GM21619 (cell line): ENCODE measurements at regions not wholly inside any gene's neighbourhood (a gene's known extent, or its start where the extent isn't known, plus 50 kb on each side); places are given as distances from the start of the nearest gene placed in this dataset.

ENCODE experiments used
- ATAC-seq: cut with Tn5 transposase; IDR thresholded peaks from one replicate; pipeline ENCODE4 v1.9.1; 2021; ENCODE audit not compliant: unreplicated experiment

DNA sequence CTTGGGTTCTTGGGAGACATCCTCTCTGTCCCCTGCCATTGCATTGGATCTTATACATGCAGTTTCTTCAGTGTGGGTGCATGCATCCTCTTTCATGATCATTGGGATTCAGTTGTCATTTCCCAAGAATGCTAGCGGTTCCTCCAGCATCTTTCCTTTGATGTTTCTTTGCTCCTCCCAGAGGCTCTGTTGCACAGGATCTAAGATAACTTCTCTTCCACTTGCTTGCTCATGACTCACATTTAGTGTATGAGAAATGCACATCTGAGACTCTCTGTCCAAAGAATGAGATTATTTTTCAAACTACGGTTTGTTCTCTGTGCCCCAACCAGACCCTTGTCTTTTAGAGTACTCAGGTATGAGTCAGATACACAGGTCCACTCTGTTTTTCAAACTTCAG, 197.1 kb downstream of the NDFIP2 start:
- ATAC-seq, result no peak

DNA sequence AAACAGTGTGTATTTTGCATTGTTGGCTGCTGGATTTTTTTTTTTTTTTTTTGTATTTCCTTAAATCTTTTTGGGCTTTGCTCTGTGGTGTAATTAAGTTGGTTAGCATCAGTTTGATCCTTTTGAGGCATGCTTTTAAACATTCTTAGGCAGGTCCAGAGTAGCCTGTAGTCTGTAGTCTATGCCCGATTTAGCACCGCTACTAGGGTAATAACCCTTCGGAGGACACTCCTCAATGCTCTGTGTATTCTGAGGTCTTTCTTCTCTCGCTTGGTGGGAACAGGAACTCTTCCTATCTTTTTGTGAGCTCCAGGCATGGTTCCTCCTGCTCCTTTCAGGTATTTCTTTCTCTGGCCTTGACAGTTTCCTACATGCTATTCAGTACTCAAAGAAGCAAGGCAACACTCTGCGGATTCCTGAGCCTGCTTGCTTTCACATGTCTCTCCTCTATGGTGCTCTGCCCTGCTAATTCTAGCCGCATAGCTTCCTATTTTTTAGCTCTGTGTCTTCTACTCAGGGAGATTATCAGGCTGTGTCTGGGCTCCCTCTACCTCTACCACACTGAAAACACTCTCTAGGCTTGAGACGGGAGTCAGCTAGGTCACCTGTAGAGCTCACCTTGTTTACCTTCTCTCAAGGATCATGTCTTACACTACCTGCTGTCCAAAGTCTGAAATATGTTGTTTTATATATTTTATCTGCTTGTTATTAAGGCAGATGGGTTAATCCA, 195.1 kb downstream of the NDFIP2 start:
- ATAC-seq, result no peak

DNA sequence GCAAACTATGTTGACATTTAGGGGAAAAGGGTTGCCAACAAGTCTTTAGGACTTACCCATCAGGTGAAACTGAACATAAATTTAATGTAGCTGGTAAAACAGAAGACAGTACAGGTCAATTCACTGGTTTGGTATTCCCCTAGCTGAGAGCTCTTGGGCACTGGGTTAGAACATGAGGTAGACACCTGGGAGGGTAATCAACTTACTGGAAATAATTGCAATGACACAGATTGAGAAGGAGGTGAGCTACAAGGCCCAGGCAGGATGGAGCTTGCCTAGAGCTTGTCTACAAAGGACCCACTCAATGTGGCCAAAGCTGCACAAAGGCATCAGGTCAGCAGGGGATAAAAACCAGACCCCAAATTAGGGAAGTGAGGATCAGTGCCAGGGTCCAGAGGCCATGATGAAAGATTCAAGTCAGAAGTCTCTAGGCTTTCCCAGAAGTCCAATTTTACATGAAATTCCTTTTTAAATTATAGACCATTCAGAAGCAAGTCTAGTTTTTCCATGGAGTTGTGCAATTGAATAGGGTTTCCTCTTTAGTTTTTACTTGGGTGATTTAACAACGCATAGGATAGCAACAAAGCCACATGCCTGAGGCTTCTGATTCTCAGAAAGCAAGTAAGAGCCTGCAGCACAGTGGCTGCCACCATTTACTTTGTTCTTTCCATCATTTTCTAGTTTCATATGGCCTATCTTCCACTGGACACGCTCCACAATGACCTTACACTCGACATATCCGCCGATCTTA, 194.0 kb downstream of the NDFIP2 start:
- ATAC-seq, result no peak

DNA sequence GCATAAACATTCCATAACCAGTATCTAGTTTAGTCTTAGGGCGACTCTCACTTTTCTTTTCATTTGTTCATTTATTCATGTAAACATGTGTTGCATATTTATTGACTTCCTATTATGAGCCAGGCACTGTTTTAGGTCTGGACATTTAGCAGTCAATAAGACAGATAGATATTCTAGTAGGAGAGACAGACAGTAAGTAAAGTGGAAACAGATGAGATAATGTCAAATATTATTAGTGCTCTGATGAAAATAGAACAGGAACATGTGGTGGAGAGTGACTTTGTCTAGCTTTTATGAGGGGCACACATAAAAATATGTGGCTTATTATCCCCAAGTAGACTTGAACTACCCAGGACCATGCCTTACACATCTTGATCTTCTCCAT, 193.0 kb downstream of the NDFIP2 start:
- no peak for ATAC-seq

DNA sequence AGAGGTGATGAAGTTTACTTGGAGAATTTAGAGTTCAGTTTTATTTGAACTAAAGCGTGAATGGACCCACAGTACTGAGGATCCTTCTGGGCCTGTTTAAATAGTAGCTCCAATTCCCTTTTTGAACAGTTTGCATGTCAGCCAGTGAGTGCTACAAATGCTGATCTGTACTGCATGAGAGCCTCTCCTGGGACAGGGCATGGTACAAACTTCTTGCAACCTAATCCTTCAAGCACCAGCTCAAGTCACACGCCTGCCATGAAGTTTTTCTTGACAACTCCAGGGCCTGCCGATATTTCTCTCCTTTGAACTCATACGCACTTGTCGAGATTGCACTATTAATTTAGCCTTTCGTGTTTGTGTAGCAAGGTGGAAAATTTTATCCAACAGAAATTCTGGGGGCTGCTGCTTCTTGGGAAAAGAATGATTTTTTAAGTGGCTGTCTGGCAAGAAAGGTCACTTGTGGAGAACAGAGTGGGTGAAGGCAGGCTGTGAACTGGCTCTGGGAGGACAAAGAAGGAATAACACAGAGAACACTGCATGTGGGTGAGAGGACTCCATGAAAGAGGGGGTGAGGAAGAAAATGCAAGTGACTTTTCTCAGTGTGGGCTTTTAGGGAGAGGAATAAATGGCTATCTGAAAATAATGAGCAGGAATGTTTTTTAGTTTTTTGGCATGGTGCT, 192.5 kb downstream of the NDFIP2 start:
- ATAC-seq, result no peak

DNA sequence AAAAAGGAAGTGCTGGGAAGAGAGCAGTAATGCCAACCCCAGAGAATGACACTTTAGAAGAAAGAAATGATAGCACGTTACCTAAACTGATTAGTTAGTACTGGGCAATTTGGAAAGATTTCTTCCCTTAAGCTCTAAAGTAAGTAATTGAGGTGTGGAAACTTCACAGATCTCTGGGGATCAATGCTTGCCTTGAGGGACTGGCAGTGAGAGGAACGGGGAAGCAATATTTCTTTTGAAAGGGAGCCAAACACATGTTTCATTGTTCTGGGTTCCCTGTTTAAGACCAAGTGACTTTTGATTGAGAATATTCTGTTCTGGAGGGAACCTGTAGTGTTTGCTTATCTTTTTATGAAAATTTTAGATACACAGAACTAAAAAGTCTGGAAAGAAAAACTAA, 190.5 kb downstream of the NDFIP2 start:
- no peak for ATAC-seq

DNA sequence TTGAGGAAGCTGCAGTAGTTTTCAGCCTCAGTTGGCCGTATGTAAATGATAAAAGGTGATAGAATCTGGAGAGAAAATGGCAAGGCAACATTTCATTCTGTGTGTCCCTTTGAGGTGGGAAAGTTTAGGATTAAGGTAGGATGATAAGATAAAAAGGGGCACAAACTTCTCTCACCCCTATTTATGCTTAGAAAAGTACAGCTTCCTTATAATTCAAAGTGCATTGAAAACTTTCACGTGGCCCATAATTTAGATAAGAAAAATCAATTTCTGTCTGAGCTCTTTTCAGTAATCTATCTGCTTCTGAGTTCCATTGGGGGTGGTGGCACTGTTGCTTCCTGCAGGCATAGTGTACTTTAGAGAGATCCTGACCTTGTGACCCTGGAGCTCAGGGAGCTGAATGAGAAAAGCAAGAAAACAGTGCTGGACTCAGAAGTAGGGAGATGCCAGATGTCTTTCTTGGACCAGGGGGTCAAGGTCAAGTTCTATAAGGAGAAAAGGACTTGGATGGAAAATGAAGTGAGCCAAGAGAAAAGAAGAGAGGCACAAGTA, 187.3 kb downstream of the NDFIP2 start:
- no peak for ATAC-seq

DNA sequence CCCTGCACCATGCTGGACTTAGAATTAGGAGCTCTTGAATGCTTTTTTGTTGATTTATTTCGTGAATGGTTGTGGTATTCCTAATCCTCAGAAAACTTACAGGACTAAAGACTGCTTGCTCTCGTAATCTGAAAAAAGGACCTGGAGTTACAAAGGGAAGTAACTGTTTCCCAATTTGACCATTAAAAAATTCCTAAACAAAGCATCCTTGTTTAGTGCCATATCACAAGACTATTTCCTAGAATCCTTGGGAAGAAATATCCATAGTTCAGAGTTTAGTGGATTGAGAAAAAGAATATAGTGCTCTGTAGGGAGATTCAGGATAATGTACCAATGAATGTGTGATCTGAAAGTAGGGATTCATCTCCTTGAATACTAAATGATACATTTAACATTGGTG, 186.8 kb downstream of the NDFIP2 start:
- no peak for ATAC-seq

DNA sequence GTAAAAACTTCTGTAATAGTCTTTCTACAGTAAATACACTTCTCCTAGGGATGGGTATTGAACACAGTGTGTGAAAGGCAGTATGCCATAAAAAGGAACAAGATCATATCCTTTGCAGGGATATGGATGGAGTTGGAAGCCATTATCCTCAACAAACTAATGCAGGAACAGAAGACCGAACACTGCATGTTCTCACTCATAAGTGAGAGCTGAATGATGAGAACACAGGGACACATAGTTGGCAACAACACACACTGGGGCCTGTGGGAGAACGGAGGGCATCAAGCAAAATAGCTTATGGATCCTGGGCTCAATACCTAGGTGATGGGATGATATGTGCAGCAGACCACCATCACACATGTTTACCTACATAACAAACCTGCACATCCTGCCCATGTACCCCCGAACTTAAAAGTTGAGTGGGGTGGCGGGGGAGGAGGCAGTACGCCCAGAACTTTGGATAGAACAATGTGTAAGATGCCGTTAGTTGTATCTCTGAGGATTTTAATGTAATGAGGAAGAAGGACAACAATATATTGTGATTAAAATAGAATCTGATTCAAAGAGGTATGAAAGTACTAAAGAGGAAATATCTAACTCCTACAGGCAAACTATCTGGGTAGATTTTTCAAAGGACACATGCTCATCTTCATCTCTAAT, 183.2 kb downstream of the NDFIP2 start:
- ATAC-seq, result no peak

DNA sequence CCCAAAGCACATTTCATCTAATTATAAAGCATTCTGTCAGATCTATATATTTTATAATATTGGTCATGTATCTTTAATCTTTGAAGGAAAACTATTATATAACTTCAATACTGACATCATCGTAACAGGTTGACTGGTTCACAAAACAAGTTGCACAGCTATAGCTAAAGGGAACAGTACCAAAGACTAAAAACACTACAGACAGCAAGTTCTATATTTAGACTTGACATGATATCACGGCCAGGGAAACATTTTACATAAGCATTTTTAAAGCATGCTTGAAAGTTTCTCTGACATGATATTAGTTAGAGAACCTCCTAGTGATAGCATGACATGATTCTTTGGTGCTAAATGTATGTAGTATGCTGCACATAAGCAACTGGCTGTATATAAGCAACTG, 182.5 kb downstream of the NDFIP2 start:
- ATAC-seq, result no peak

DNA sequence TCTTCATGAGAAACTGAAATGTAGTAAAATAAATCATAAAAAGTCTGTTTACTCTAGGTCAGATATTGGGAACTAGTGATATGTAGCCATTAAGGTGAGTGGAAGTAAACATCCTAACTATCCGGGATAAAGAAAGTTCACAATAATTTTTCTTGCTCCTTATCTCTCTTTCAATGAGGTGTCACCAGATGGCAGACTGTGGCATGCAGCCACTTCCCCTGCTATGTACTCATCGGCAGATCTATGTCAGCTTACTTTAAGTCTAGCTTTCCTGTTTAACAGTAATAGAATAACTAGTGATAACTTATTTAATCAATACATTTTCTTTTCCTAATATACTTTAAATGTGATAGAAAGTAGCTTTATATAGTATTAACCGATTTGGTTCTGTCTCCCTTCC, 181.9 kb downstream of the NDFIP2 start:
- ATAC-seq, result no peak

DNA sequence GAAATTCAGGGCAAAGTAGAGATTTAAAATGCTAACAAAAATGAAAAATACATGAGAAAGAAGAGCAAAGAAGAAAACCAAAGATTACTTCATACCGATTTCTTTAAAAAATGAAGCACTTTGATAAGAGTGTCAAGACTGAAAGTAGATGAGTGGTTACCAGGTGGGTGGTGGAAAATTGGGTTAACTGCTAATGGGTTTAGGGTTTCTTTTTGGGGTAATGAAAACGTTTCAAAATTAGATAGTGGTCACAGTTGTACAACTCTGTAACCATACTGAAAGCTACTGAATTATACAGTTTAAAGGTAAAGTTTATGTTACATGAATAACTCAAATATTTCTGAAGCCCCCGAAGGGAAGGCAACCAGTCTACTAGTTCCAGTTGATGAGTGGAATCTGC, 179.4 kb downstream of the NDFIP2 start:
- peak; percentile 45 for ATAC-seq

DNA sequence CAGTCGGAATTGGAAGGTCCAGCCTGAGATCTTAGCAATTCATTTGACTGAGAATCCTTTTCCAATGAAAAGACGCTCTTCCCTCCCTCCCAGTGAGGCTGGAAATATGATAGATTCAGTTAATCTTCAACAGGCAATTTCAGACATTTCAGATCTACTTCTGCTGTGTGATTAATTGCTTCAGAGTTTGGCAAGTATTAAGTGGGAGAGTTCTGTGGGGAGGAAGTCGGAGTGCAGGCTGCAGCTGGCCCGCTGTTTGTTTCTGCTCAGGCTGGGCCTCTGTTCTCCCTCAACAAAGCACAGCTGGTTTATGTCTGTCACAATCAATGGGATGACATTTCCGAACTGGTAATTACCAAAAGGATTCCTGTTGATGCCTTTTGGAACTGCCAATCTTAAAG, 178.2 kb downstream of the NDFIP2 start:
- no peak for ATAC-seq

DNA sequence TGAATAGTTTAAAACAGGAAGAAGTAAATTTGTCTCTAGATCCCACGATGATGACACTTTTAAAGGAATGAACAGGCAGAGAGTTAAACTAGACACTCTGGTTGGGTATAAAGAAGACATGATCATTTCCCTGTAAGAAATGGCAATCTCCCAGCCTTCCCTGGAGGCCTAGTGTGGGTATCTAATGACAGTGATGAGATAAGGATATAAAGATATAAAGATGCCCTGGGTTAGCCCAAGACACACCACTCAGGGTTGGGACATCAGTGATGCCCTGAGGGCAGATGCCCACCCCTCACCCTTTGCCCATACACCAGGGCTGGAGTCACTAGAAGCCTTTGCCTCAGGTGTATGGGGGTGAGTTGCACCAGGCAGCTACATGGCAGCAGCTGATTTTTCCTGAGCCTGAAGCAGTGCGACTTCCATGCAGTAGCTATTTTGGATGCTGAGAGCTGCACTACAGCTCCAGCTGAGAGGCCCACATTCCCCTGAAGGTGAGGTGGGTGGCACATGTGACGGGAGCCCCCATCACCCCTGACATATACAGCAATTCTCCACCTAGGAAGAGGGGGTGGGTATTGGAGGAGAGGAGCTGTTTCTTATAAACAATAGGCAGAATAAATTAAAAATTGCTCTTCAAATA, 177.5 kb downstream of the NDFIP2 start:
- ATAC-seq, result no peak

DNA sequence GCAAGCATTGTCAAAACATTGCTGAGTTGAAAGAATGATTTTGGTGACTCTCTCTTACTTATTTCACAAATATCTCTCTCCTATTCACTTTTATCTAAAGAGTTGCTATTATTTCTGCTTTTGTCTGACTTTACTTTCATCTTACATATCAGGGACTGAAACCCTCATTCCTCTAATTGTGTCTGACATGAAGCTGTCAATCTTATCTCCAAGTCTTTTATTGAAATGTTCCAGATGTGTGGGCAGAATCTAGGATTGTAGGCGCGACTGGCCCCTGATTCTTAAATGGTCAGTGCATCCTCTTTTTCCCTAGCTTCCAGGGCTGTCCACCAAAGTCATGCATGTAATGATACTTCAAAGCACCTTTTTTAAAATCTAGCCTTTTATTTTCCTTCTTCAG, 174.6 kb downstream of the NDFIP2 start:
- no peak for ATAC-seq

DNA sequence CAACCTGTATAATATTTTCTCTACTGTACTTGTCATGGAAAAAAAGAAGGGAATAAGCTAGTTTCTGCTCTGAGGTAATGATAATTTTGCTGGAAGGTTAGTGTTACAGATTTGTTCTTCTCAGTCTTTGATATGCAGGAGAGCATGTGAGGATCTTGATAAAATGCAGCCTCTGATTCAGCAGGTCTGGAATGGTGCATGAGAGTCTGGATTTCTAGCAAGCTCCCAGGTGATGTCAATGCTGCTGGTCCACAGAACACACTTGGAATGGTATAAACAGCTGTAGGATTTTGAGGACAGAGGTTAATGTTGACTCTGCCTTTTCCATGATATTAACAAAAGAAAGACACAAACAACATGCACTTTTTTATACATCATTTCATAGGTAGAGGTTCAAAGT, 173.6 kb downstream of the NDFIP2 start:
- ATAC-seq, result no peak

DNA sequence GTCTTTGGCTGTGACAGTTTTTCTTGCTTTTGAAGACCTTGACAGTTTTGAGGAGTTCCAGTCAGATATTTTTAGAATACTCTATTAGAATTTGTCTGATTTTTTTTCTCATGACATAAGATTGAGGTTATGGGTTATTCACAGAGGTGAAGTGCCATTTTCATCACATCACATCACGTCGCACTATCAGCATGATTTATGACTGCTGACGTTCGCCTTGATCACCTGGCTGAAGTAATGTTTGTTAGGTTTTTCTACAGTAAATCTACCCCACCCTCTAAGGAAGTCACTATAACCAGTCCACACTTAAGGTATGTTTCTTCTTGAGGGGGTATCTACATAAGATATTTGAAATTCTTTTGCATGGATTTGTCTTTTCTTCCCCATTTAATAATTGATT, 169.7 kb downstream of the NDFIP2 start:
- no peak for ATAC-seq

DNA sequence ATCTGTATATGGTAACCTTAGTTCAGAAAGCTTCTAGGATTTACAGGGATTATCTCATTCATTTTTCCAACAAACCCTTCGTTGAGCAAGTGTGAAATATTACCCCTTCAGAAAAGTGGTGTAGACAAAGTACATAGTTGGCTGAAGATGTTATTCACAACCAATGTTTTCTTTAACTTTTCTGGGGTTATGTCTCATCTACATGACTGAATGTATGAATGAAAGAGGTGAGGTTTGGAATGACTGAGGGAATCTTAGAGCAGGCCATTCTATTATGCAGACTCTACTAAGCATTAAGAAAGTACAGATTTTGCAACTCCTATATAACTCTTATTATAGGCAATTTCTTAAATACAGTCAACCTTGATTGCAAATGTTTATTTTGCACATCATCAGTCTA, 167.2 kb downstream of the NDFIP2 start:
- ATAC-seq, result no peak

DNA sequence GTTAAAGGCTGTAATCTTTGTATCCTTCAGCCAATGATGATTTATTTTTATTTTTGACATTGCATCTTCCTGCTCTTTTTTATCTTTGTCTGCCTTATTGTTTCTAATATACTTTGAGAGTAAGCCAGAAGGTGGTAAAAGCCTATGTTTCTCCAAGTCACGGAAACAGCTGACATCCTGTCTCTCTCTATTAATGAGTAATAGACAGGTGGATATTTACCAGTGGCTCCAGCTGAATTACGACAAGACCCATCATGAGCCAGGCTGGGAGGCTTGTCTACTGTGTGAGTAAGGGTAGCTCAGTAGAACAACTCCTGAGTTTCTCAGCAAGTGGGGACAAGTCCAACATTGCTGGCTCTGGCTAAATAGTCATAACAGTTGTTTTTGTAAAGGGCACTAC, 166.6 kb downstream of the NDFIP2 start:
- no peak for ATAC-seq

DNA sequence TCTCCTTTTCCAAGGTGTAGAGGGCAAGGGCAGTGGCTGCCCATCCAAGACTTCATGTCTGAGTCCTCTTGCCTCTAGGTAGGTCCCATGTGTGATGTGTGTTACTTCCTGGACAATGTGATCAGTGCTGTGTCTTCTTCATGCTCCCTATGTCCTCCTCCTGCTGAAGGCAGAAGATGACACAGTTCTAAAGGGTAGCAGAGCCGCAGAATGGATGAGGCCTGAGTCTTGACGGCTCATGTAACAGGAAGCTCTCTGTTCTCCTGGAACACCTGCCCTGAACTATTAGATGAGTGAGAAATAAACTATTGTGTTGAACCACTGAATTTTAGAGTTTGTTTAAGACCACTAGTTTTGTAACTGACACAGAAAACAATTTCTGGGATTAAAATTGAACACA, 165.9 kb downstream of the NDFIP2 start:
- ATAC-seq, result no peak

DNA sequence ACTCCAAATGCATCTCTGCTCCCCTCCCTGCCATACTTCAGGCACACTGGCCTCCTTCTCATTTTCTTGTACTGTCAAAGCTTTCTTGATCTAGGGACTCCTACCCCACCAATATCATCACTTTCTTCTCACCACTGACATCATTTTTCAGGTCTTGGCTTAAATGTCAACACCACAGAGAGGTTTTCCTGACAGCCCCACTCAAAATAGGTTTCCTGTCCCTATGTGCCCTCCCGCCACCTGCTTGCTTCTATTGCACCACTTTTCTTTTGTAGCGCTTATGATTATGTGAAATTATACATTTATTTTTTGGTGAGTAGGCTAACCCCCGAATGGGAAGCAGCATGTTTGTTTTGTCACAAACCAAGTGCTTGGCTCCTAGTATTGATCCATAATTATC, 164.6 kb downstream of the NDFIP2 start:
- no peak for ATAC-seq
